GM12878 (cell line): ENCODE measurements at regions not wholly inside any gene's neighbourhood (a gene's known extent, or its start where the extent isn't known, plus 50 kb on each side); places are given as distances from the start of the nearest gene placed in this dataset.

Experiments used
- ATAC-seq: fragments of 200-7000 bp; cut with Tn5 transposase; 3 replicates; pipeline ENCODE4 v1.9.1; 2020; ENCODE audit warnings: mild to moderate bottlenecking, moderate library complexity
- BruUV-seq: library from RNA; stranded (reverse); fragments of 400-500 nt; replicated peaks from 2 replicates; lab custom pipeline; 2021; lab: Mats Ljungman, UMichigan
- CTCF ChIA-PET: fragments of 300-600 bp; sonication (Branson Sonifier 250); formaldehyde crosslinking; extraction: SDS; loops from one replicate; lab custom pipeline; 2021; ENCODE audit warnings: inconsistent platforms; lab: Yijun Ruan, JAX
- POLR2A ChIA-PET: fragments of 350-600 bp; formaldehyde crosslinking; extraction: SDS; loops from one replicate; lab custom pipeline; 2021; ENCODE audit warnings: inconsistent platforms; lab: Charles Lee
- RAD21 ChIA-PET: fragments of 300-600 bp; sonication (Branson Sonifier 250); formaldehyde crosslinking; loops from one replicate; lab custom pipeline; 2023; ENCODE audit warnings: antibody characterized with exemption; ENCODE audit not compliant: unreplicated experiment; lab: Charles Lee
- SMC1A ChIA-PET: fragments of 300-600 bp; sonication (Branson Sonifier 250); formaldehyde crosslinking; loops from one replicate; lab custom pipeline; 2023; ENCODE audit not compliant: unreplicated experiment, uncharacterized antibody; lab: Charles Lee
- DNase-seq: peaks from one replicate; pipeline ENCODE4 v3.0.0-alpha.2; 2011; ENCODE audit warnings: low read depth, low spot score
- FAIRE-seq: peaks from 3 replicates; lab custom pipeline; 2011; peaks lifted over from hg19 to GRCh38; lab: Jason Lieb, UNC
- H2AFZ ChIP-seq: 2 replicates; pipeline ENCODE4 v1.6.0; 2011; ENCODE audit warnings: low read depth, low read length, control low read depth; ENCODE audit not compliant: control insufficient read depth
- H3K27ac ChIP-seq: 2 replicates; pipeline ENCODE4 v1.5.1; 2011; ENCODE audit warnings: control low read depth; ENCODE audit not compliant: control insufficient read depth, insufficient read depth
- H3K27me3 ChIP-seq, 2 experiments: replicated peaks in 1 of 2; 2 replicates each; pipeline versions ENCODE4 v1.6.0 to v1.6.1; 2011; ENCODE audit warnings: low read length in 1 of 2; ENCODE audit not compliant: control insufficient read depth in 2 of 2, insufficient read depth in 2 of 2
- H3K36me3 ChIP-seq, 2 experiments: 2 replicates each; pipeline ENCODE4 v1.5.1; 2011; ENCODE audit warnings: low read length in 1 of 2; ENCODE audit not compliant: control insufficient read depth in 2 of 2, insufficient read depth in 2 of 2
- H3K4me1 ChIP-seq: 2 replicates; pipeline ENCODE4 v1.6.1; 2011; ENCODE audit warnings: mild to moderate bottlenecking, low read length, moderate library complexity, mixed read lengths; ENCODE audit not compliant: control insufficient read depth, insufficient read depth
- H3K4me2 ChIP-seq: 2 replicates; pipeline ENCODE4 v1.6.0; 2011; ENCODE audit warnings: control low read depth; ENCODE audit not compliant: control insufficient read depth, insufficient read depth
- H3K4me3 ChIP-seq: fragments of 200-600 bp; sonication (generic); 2 replicates; pipeline ENCODE4 v1.5.1; 2016
- H3K79me2 ChIP-seq: 2 replicates; pipeline ENCODE4 v1.6.0; 2011; ENCODE audit warnings: low read length; ENCODE audit not compliant: control insufficient read depth, insufficient read depth
- H3K9ac ChIP-seq: 2 replicates; pipeline ENCODE4 v1.8.0; 2011; ENCODE audit warnings: low read length, control low read depth, mixed read lengths; ENCODE audit not compliant: control insufficient read depth, insufficient read depth
- H3K9me3 ChIP-seq: replicated peaks from 3 replicates; pipeline ENCODE4 v1.5.1; 2011; ENCODE audit warnings: mild to moderate bottlenecking, low read length; ENCODE audit not compliant: control insufficient read depth, insufficient read depth
- H4K20me1 ChIP-seq: 2 replicates; pipeline ENCODE4 v1.6.0; 2011; ENCODE audit not compliant: control insufficient read depth, insufficient read depth
- CREM ChIP-seq: IDR thresholded peaks from 2 replicates; pipeline ENCODE4 v1.6.1; 2014; ENCODE audit warnings: antibody characterized with exemption, low read depth
- NFYA ChIP-seq: IDR thresholded peaks from 2 replicates; pipeline ENCODE4 v1.6.1; 2011; ENCODE audit warnings: low read depth, mild to moderate bottlenecking, low read length, improper control_type of control experiment, borderline replicate concordance
- NR2F1 ChIP-seq: fragments of 450-650 bp; conservative IDR thresholded peaks from 2 replicates; pipeline ENCODE4 v1.6.1; 2017; ENCODE audit warnings: mild to moderate bottlenecking
- SIX5 ChIP-seq: IDR thresholded peaks from 2 replicates; pipeline ENCODE4 v1.6.1; 2011; ENCODE audit warnings: mild to moderate bottlenecking, low read depth, low read length, moderate library complexity; ENCODE audit not compliant: severe bottlenecking
- SMC3 ChIP-seq: IDR thresholded peaks from 2 replicates; pipeline ENCODE4 v1.6.1; 2011; ENCODE audit warnings: low read length, improper control_type of control experiment, borderline replicate concordance
- SP1 ChIP-seq: IDR thresholded peaks from one replicate; pipeline ENCODE4 v1.6.1; 2011; ENCODE audit warnings: low read depth, low read length
- WGBS: methylation state at CpG from one replicate; pipeline ENCODE4 v1.1.6; 2016; ENCODE audit warnings: low lambda C conversion rate; ENCODE audit not compliant: insufficient replicate concordance, insufficient coverage; ENCODE audit errors: missing lambda C conversion rate; 5-methylcytosine and 5-hydroxymethylcytosine counted together
- in situ Hi-C: fragments of 300-500 bp; cut with MboI; formaldehyde crosslinking; loops from 9 replicates; pipeline ENCODE4 v1.14.3; 2018; ENCODE audit warnings: mixed read lengths
- intact Hi-C: fragments of 100-400 bp; cut with micrococcal nuclease; formaldehyde crosslinking; loops from one replicate; pipeline ENCODE4 v1.14.2; 2022; ENCODE audit not compliant: unreplicated experiment
- TF ChIP-seq, protein P1 (sequence below): fragments of 450-650 bp; IDR thresholded peaks from 2 replicates; pipeline ENCODE4 v1.6.1; 2018; ENCODE audit warnings: borderline replicate concordance, mild to moderate bottlenecking; ENCODE audit not compliant: partially characterized antibody
- TF ChIP-seq, protein P2 (sequence below): fragments of 450-650 bp; IDR thresholded peaks from 2 replicates; pipeline ENCODE4 v1.6.1; 2017; ENCODE audit warnings: mild to moderate bottlenecking, moderate library complexity
- TF ChIP-seq, protein P3 (sequence below): IDR thresholded peaks from 2 replicates; pipeline ENCODE4 v1.6.1; 2012; ENCODE audit warnings: improper control_type of control experiment, low read depth, low read length; ENCODE audit not compliant: insufficient replicate concordance
- TF ChIP-seq, protein P4 (sequence below): fragments of 450-650 bp; IDR thresholded peaks from 2 replicates; pipeline ENCODE4 v1.6.1; 2016; ENCODE audit warnings: mild to moderate bottlenecking

DNA sequence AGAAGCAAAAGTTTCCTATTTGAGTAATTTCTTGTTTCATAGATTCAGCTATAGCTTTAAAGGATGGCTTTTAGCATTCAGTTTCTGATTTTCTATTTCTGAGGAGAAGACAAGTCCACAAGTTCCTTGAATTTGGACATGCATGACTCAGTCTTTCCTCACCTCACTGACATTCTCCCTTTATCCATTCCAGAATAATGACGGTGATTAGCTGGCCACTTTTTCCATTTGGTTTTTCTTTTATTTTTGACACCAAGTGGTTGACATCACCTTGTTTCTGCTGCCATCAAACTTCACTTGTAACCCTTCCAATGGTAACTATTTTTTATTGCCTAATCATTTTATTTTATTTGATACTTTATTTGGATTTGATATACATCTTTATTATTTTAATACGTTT, 404.4 kb upstream of the KCNMB2 start (continued):
- TF ChIP-seq, protein P1, sequence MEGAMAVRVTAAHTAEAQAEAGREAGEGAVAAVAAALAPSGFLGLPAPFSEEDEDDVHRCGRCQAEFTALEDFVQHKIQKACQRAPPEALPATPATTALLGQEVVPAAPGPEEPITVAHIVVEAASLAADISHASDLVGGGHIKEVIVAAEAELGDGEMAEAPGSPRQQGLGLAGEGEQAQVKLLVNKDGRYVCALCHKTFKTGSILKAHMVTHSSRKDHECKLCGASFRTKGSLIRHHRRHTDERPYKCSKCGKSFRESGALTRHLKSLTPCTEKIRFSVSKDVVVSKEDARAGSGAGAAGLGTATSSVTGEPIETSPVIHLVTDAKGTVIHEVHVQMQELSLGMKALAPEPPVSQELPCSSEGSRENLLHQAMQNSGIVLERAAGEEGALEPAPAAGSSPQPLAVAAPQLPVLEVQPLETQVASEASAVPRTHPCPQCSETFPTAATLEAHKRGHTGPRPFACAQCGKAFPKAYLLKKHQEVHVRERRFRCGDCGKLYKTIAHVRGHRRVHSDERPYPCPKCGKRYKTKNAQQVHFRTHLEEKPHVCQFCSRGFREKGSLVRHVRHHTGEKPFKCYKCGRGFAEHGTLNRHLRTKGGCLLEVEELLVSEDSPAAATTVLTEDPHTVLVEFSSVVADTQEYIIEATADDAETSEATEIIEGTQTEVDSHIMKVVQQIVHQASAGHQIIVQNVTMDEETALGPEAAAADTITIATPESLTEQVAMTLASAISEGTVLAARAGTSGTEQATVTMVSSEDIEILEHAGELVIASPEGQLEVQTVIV: no peak
- TF ChIP-seq SIX5: no peak
- TF ChIP-seq, protein P2, sequence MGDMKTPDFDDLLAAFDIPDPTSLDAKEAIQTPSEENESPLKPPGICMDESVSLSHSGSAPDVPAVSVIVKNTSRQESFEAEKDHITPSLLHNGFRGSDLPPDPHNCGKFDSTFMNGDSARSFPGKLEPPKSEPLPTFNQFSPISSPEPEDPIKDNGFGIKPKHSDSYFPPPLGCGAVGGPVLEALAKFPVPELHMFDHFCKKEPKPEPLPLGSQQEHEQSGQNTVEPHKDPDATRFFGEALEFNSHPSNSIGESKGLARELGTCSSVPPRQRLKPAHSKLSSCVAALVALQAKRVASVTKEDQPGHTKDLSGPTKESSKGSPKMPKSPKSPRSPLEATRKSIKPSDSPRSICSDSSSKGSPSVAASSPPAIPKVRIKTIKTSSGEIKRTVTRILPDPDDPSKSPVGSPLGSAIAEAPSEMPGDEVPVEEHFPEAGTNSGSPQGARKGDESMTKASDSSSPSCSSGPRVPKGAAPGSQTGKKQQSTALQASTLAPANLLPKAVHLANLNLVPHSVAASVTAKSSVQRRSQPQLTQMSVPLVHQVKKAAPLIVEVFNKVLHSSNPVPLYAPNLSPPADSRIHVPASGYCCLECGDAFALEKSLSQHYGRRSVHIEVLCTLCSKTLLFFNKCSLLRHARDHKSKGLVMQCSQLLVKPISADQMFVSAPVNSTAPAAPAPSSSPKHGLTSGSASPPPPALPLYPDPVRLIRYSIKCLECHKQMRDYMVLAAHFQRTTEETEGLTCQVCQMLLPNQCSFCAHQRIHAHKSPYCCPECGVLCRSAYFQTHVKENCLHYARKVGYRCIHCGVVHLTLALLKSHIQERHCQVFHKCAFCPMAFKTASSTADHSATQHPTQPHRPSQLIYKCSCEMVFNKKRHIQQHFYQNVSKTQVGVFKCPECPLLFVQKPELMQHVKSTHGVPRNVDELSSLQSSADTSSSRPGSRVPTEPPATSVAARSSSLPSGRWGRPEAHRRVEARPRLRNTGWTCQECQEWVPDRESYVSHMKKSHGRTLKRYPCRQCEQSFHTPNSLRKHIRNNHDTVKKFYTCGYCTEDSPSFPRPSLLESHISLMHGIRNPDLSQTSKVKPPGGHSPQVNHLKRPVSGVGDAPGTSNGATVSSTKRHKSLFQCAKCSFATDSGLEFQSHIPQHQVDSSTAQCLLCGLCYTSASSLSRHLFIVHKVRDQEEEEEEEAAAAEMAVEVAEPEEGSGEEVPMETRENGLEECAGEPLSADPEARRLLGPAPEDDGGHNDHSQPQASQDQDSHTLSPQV: no peak
- TF ChIP-seq, all 136 proteins: peak for 0

DNA sequence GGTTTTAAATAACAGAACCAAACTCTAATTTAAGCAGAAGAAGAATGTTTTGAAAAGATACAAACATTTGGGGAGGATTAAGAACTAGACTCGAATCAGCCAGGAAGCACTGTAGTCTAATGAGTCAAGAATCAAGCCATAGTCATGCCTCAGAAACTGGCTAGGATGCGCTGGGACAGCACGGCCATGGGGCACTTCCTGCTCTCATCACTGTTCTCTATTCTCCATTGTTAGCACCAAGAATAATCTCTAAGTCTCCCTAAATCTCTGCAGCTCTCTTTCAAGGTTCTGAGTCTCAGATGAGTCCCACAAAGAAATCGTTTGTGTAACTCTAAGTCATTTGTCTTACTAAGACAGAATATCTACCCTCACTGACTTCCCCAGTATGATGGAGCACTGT, 399.0 kb upstream of the KCNMB2 start:
- ATAC-seq (no peak), FAIRE-seq (no peak), DNase-seq (no peak)
- no TSS peak for BruUV-seq
- in situ Hi-C loops (no loop called here), intact Hi-C loops (no loop called here)
- no peaks in the 10 kb centered on the region for H3K79me2 ChIP-seq
- H3K27me3 ChIP-seq: no peaks in the 10 kb centered on the region
- no peaks in the 10 kb centered on the region; the same call in 1 of the 2 replicates for H4K20me1 ChIP-seq
- ChIA-PET POLR2A (no interaction called here), SMC1A (interaction anchor here (1.0 kb wide), 1 partner anchor 15 kb away, joined by 4 read pairs; no protein-coding TSS in a partner anchor), RAD21 (no interaction called here), CTCF (no interaction called here)
- WGBS: 14% methylated on average over 4 of the region's 4 CpGs
- no peaks in the 10 kb centered on the region for H3K4me1 ChIP-seq
- H2AFZ ChIP-seq: no peak overlapping the region
- no peaks in the 10 kb centered on the region for H3K36me3 ChIP-seq
- H3K9ac ChIP-seq: no peak overlapping the region
- no peaks in the 10 kb centered on the region for H3K9me3 ChIP-seq
- no peak overlapping the region for H3K4me2 ChIP-seq
- no peak overlapping the region for H3K4me3 ChIP-seq
- H3K27ac ChIP-seq: no peak overlapping the region
- TF ChIP-seq, protein P3, sequence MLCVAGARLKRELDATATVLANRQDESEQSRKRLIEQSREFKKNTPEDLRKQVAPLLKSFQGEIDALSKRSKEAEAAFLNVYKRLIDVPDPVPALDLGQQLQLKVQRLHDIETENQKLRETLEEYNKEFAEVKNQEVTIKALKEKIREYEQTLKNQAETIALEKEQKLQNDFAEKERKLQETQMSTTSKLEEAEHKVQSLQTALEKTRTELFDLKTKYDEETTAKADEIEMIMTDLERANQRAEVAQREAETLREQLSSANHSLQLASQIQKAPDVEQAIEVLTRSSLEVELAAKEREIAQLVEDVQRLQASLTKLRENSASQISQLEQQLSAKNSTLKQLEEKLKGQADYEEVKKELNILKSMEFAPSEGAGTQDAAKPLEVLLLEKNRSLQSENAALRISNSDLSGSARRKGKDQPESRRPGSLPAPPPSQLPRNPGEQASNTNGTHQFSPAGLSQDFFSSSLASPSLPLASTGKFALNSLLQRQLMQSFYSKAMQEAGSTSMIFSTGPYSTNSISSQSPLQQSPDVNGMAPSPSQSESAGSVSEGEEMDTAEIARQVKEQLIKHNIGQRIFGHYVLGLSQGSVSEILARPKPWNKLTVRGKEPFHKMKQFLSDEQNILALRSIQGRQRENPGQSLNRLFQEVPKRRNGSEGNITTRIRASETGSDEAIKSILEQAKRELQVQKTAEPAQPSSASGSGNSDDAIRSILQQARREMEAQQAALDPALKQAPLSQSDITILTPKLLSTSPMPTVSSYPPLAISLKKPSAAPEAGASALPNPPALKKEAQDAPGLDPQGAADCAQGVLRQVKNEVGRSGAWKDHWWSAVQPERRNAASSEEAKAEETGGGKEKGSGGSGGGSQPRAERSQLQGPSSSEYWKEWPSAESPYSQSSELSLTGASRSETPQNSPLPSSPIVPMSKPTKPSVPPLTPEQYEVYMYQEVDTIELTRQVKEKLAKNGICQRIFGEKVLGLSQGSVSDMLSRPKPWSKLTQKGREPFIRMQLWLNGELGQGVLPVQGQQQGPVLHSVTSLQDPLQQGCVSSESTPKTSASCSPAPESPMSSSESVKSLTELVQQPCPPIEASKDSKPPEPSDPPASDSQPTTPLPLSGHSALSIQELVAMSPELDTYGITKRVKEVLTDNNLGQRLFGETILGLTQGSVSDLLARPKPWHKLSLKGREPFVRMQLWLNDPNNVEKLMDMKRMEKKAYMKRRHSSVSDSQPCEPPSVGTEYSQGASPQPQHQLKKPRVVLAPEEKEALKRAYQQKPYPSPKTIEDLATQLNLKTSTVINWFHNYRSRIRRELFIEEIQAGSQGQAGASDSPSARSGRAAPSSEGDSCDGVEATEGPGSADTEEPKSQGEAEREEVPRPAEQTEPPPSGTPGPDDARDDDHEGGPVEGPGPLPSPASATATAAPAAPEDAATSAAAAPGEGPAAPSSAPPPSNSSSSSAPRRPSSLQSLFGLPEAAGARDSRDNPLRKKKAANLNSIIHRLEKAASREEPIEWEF: no peak
- TF ChIP-seq NFYA (no peak), CREM (no peak), NR2F1 (no peak), SP1 (no peak), SMC3 (no peak)
- TF ChIP-seq, protein P4, sequence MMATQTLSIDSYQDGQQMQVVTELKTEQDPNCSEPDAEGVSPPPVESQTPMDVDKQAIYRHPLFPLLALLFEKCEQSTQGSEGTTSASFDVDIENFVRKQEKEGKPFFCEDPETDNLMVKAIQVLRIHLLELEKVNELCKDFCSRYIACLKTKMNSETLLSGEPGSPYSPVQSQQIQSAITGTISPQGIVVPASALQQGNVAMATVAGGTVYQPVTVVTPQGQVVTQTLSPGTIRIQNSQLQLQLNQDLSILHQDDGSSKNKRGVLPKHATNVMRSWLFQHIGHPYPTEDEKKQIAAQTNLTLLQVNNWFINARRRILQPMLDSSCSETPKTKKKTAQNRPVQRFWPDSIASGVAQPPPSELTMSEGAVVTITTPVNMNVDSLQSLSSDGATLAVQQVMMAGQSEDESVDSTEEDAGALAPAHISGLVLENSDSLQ: no peak
